ENCODE measurements at regions not wholly inside any gene's neighbourhood (a gene's known extent, or its start where the extent isn't known, plus 50 kb on each side); places are given as distances from the start of the nearest gene placed in this dataset.

- Mint-ChIP-seq H3K9me3 (peaks cover 6% of the 10 kb centered on the region), H3K27me3 (ENCODE audit: low read depth) (no peaks in the 10 kb centered on the region), H3K4me3 (no peak overlapping the region), H3K36me3 (peaks cover 20% of the 10 kb centered on the region), H3K4me1 (peaks cover 29% of the 10 kb centered on the region), H3K27ac (no peak overlapping the region)
- POLR2A ChIA-PET = no interaction called here
- no peak for TF ChIP-seq KAT7 (CRISPR knock-in tag; IDR thresholded peaks at IDR 0.05; ENCODE audit: borderline replicate concordance)
- no peak for TF ChIP-seq ZMAT4 (CRISPR knock-in tag; IDR thresholded peaks at IDR 0.05)
- TF ChIP-seq HMGA2 (CRISPR knock-in tag; IDR thresholded peaks at IDR 0.05) = no peak
- no peak for TF ChIP-seq PRRX2 (CRISPR knock-in tag; IDR thresholded peaks at IDR 0.05)
- no peak for TF ChIP-seq AFF4 (CRISPR knock-in tag; IDR thresholded peaks at IDR 0.05; ENCODE audit: borderline replicate concordance)
- no peak for TF ChIP-seq ERG (CRISPR knock-in tag; IDR thresholded peaks at IDR 0.05)
- TF ChIP-seq IRF2 (CRISPR knock-in tag; IDR thresholded peaks at IDR 0.05; ENCODE audit: borderline replicate concordance, low read depth) = no peak
- TF ChIP-seq ZNF416 (CRISPR knock-in tag; IDR thresholded peaks at IDR 0.05) = no peak
- no peak for TF ChIP-seq MLX (CRISPR knock-in tag; IDR thresholded peaks at IDR 0.05)
- TF ChIP-seq USF2 (CRISPR knock-in tag; IDR thresholded peaks at IDR 0.05) = no peak
- no peak for TF ChIP-seq ZNF263 (CRISPR knock-in tag; IDR thresholded peaks at IDR 0.05; ENCODE audit: low read depth)
- no peak for TF ChIP-seq CTCF (IDR thresholded peaks at IDR 0.05)
- no peak for TF ChIP-seq ESRRA (CRISPR knock-in tag; IDR thresholded peaks at IDR 0.05; ENCODE audit: borderline replicate concordance)
- no peak for TF ChIP-seq ZNF512 (CRISPR knock-in tag; IDR thresholded peaks at IDR 0.05; ENCODE audit: borderline replicate concordance)
- no peak for TF ChIP-seq OVOL2 (CRISPR knock-in tag; IDR thresholded peaks at IDR 0.05; ENCODE audit: borderline replicate concordance)
- TF ChIP-seq MXD4 (CRISPR knock-in tag; IDR thresholded peaks at IDR 0.05; ENCODE audit: borderline replicate concordance) = no peak
- TF ChIP-seq TEAD1 (CRISPR knock-in tag; IDR thresholded peaks at IDR 0.05) = no peak
- TF ChIP-seq TP53 (CRISPR knock-in tag; IDR thresholded peaks at IDR 0.05) = no peak
- DNase-seq (ENCODE audit: low spot score) (no peak), ATAC-seq (no peak)
- CTCF ChIA-PET = no interaction called here
Measured at GRCh38 chr9:110064803-110065202, 143.2 kb downstream of the C9orf152 start.

Measured in WTC11 (cell line).